ENCODE measurements at regions not wholly inside any gene's neighbourhood (a gene's known extent, or its start where the extent isn't known, plus 50 kb on each side); places are given as distances from the start of the nearest gene placed in this dataset.

- no peak for TF ChIP-seq EP300 (IDR thresholded peaks at IDR 0.05; ENCODE audit: borderline replicate concordance)
- TF ChIP-seq EGR1 (IDR thresholded peaks at IDR 0.05) = no peak
- TF ChIP-seq CREB1 (IDR thresholded peaks at IDR 0.05; ENCODE audit: low read depth) = no peak
- TF ChIP-seq, protein P1, sequence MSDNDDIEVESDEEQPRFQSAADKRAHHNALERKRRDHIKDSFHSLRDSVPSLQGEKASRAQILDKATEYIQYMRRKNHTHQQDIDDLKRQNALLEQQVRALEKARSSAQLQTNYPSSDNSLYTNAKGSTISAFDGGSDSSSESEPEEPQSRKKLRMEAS (IDR thresholded peaks at IDR 0.05) = no peak
- no peak for TF ChIP-seq TAF1 (IDR thresholded peaks at IDR 0.05; ENCODE audit: low read depth)
- TF ChIP-seq ZBTB7A (IDR thresholded peaks at IDR 0.05; ENCODE audit: low read depth) = no peak
- TF ChIP-seq RAD21 (IDR thresholded peaks at IDR 0.05; ENCODE audit: low read depth) = no peak
- TF ChIP-seq NFIC (IDR thresholded peaks at IDR 0.05) = no peak
- TF ChIP-seq TEAD4 (IDR thresholded peaks at IDR 0.05) = no peak
- no peak for TF ChIP-seq FOXM1 (IDR thresholded peaks at IDR 0.05; ENCODE audit: borderline replicate concordance, low read depth)
- TF ChIP-seq, protein P2, sequence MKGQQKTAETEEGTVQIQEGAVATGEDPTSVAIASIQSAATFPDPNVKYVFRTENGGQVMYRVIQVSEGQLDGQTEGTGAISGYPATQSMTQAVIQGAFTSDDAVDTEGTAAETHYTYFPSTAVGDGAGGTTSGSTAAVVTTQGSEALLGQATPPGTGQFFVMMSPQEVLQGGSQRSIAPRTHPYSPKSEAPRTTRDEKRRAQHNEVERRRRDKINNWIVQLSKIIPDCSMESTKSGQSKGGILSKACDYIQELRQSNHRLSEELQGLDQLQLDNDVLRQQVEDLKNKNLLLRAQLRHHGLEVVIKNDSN (IDR thresholded peaks at IDR 0.05) = no peak
- TF ChIP-seq, protein P3, sequence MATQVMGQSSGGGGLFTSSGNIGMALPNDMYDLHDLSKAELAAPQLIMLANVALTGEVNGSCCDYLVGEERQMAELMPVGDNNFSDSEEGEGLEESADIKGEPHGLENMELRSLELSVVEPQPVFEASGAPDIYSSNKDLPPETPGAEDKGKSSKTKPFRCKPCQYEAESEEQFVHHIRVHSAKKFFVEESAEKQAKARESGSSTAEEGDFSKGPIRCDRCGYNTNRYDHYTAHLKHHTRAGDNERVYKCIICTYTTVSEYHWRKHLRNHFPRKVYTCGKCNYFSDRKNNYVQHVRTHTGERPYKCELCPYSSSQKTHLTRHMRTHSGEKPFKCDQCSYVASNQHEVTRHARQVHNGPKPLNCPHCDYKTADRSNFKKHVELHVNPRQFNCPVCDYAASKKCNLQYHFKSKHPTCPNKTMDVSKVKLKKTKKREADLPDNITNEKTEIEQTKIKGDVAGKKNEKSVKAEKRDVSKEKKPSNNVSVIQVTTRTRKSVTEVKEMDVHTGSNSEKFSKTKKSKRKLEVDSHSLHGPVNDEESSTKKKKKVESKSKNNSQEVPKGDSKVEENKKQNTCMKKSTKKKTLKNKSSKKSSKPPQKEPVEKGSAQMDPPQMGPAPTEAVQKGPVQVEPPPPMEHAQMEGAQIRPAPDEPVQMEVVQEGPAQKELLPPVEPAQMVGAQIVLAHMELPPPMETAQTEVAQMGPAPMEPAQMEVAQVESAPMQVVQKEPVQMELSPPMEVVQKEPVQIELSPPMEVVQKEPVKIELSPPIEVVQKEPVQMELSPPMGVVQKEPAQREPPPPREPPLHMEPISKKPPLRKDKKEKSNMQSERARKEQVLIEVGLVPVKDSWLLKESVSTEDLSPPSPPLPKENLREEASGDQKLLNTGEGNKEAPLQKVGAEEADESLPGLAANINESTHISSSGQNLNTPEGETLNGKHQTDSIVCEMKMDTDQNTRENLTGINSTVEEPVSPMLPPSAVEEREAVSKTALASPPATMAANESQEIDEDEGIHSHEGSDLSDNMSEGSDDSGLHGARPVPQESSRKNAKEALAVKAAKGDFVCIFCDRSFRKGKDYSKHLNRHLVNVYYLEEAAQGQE (IDR thresholded peaks at IDR 0.05; ENCODE audit: low read depth) = no peak
- no peak for TF ChIP-seq TCF12 (IDR thresholded peaks at IDR 0.05; ENCODE audit: low read depth)
- no peak for TF ChIP-seq CEBPB (IDR thresholded peaks at IDR 0.05)
- no peak for TF ChIP-seq YY1 (IDR thresholded peaks at IDR 0.05; ENCODE audit: low read depth)
Observed at GRCh38 chr13:86681223-86681622, 882.0 kb upstream of the SLITRK6 start.

DNA sequence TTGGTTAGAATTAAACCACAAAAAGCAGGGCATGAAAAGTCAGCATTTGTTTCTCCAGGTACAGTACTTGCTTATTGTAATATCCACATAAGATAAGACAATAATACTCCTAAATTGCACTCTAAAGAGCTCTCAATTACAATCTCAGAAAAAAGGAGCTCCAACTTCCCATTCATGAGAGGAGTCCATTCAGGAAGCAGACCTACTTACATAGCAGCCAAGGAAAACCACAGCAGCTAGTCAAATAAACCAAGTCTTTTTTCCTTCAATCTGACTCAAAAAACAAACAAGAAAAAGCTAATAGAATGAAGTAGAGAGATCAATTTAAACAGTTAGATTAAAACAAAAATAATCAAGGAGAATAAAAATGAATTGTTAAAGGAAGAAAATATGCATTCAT lies 885.2 kb upstream of the SLITRK6 start:
- TF ChIP-seq ZBTB7A (IDR thresholded peaks at IDR 0.05; ENCODE audit: low read depth) (no peak), TCF12 (IDR thresholded peaks at IDR 0.05; ENCODE audit: low read depth) (no peak)

DNA sequence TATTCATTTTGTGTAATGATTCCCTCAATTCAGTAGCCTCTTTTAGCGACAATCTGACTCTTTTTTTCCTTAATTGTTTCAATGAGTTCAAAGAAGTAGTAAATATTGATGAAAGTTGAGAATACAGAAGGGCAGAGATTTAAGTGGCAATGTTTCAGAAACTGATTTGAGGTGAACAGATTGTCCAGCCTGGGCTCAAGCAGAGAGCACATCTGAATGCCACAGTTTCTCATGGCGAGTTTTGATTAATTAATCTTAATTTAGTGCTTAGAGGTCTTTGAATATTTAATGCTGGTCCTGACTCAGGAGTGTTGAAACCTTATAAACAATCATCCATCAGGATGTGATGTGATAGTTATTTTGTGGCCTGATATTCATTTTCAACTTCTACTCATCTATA lies 890.7 kb upstream of the SLITRK6 start:
- TF ChIP-seq TAF1 (IDR thresholded peaks at IDR 0.05; ENCODE audit: low read depth) = no peak
- no peak for TF ChIP-seq ZBTB7A (IDR thresholded peaks at IDR 0.05; ENCODE audit: low read depth)
- TF ChIP-seq, protein P1 (IDR thresholded peaks at IDR 0.05) = no peak
- TF ChIP-seq, protein P2 (IDR thresholded peaks at IDR 0.05) = no peak
- no peak for TF ChIP-seq CEBPB (IDR thresholded peaks at IDR 0.05)
- TF ChIP-seq EP300 (IDR thresholded peaks at IDR 0.05; ENCODE audit: borderline replicate concordance) = no peak
- TF ChIP-seq YY1 (IDR thresholded peaks at IDR 0.05; ENCODE audit: low read depth) = no peak
- no peak for TF ChIP-seq TCF12 (IDR thresholded peaks at IDR 0.05; ENCODE audit: low read depth)
- no peak for TF ChIP-seq EGR1 (IDR thresholded peaks at IDR 0.05)
- TF ChIP-seq RAD21 (IDR thresholded peaks at IDR 0.05; ENCODE audit: low read depth) = no peak
- TF ChIP-seq, protein P3 (IDR thresholded peaks at IDR 0.05; ENCODE audit: low read depth) = no peak
- TF ChIP-seq CREB1 (IDR thresholded peaks at IDR 0.05; ENCODE audit: low read depth) = no peak
- TF ChIP-seq TEAD4 (IDR thresholded peaks at IDR 0.05) = no peak
- TF ChIP-seq FOXM1 (IDR thresholded peaks at IDR 0.05; ENCODE audit: borderline replicate concordance, low read depth) = no peak
- no peak for TF ChIP-seq NFIC (IDR thresholded peaks at IDR 0.05)

- TF ChIP-seq YY1 (IDR thresholded peaks at IDR 0.05; ENCODE audit: low read depth) = no peak
- no peak for TF ChIP-seq EP300 (IDR thresholded peaks at IDR 0.05; ENCODE audit: borderline replicate concordance)
- no peak for TF ChIP-seq ZBTB7A (IDR thresholded peaks at IDR 0.05; ENCODE audit: low read depth)
- no peak for TF ChIP-seq CEBPB (IDR thresholded peaks at IDR 0.05)
- no peak for TF ChIP-seq NFIC (IDR thresholded peaks at IDR 0.05)
- TF ChIP-seq, protein P1 (IDR thresholded peaks at IDR 0.05) = no peak
- TF ChIP-seq, protein P2 (IDR thresholded peaks at IDR 0.05) = no peak
- no peak for TF ChIP-seq CREB1 (IDR thresholded peaks at IDR 0.05; ENCODE audit: low read depth)
- no peak for TF ChIP-seq TCF12 (IDR thresholded peaks at IDR 0.05; ENCODE audit: low read depth)
- TF ChIP-seq EGR1 (IDR thresholded peaks at IDR 0.05) = no peak
- no peak for TF ChIP-seq RAD21 (IDR thresholded peaks at IDR 0.05; ENCODE audit: low read depth)
- TF ChIP-seq FOXM1 (IDR thresholded peaks at IDR 0.05; ENCODE audit: borderline replicate concordance, low read depth) = no peak
- TF ChIP-seq, protein P3 (IDR thresholded peaks at IDR 0.05; ENCODE audit: low read depth) = no peak
- TF ChIP-seq TAF1 (IDR thresholded peaks at IDR 0.05; ENCODE audit: low read depth) = no peak
Observed at GRCh38 chr13:86692291-86692690, 893.1 kb upstream of the SLITRK6 start.

Measured in Ishikawa (cell line).